Umbilical cord (tissue), 1 donor: ENCODE measurements at regions not wholly inside any gene's neighbourhood (a gene's known extent, or its start where the extent isn't known, plus 50 kb on each side); places are given as distances from the start of the nearest gene placed in this dataset.
A peak's percentile ranks its signal among the peaks of the same experiment; 100 is the strongest.

Experiments
- DNase-seq: peaks from one replicate; pipeline ENCODE4 v3.0.0-alpha.2; 2015; ENCODE audit warnings: low spot score

- peak; percentile 47 for DNase-seq
Measured at GRCh38 chr5:152864447-152864846, 459.4 kb upstream of the NMUR2 start.

- peak; percentile 49 for DNase-seq
Measured at GRCh38 chr5:152864991-152865390, 459.9 kb upstream of the NMUR2 start.

- DNase-seq = no peak
Measured at GRCh38 chr5:152869971-152870370, 464.9 kb upstream of the NMUR2 start.

GRCh38 chr5:152882621-152883020 lies 477.5 kb upstream of the NMUR2 start:
- DNase-seq = no peak

- DNase-seq = peak; percentile 2
Measured at GRCh38 chr5:152883066-152883775, 478.1 kb upstream of the NMUR2 start.

GRCh38 chr5:152884006-152884405 lies 478.9 kb upstream of the NMUR2 start:
- DNase-seq = no peak

- DNase-seq = no peak
Measured at GRCh38 chr5:152900332-152900731, 495.3 kb upstream of the NMUR2 start.

GRCh38 chr5:152901754-152902153 lies 496.7 kb upstream of the NMUR2 start:
- DNase-seq = no peak

- DNase-seq = no peak
Measured at GRCh38 chr5:152905286-152905685, 500.2 kb upstream of the NMUR2 start.

- no peak for DNase-seq
Measured at GRCh38 chr5:152907488-152908245, 502.6 kb upstream of the NMUR2 start.

GRCh38 chr5:152912924-152913323 lies 507.8 kb upstream of the NMUR2 start:
- no peak for DNase-seq

GRCh38 chr5:152932621-152933020 lies 527.5 kb upstream of the NMUR2 start:
- DNase-seq = no peak

GRCh38 chr5:152933056-152933455 lies 528.0 kb upstream of the NMUR2 start:
- DNase-seq = no peak

GRCh38 chr5:152938630-152939029 lies 533.6 kb upstream of the NMUR2 start:
- DNase-seq = no peak

- DNase-seq = no peak
Measured at GRCh38 chr5:152942633-152943336, 537.7 kb upstream of the NMUR2 start.

GRCh38 chr5:152953788-152954483 lies 536.5 kb upstream of the GRIA1 start:
- DNase-seq = no peak

- no peak for DNase-seq
Measured at GRCh38 chr5:152956943-152957613, 533.4 kb upstream of the GRIA1 start.

- no peak for DNase-seq
Measured at GRCh38 chr5:152978141-152978835, 512.2 kb upstream of the GRIA1 start.

- DNase-seq = peak; percentile 69
Measured at GRCh38 chr5:152987131-152987530, 503.3 kb upstream of the GRIA1 start.

- DNase-seq = peak; percentile 14
Measured at GRCh38 chr5:152990217-152990616, 500.3 kb upstream of the GRIA1 start.

GRCh38 chr5:152990649-152991048 lies 499.8 kb upstream of the GRIA1 start:
- DNase-seq = peak; percentile 11
